NT2/D1 (cell line): ENCODE measurements at regions not wholly inside any gene's neighbourhood (a gene's known extent, or its start where the extent isn't known, plus 50 kb on each side); places are given as distances from the start of the nearest gene placed in this dataset.

Experiments used
- SUZ12 ChIP-seq: IDR thresholded peaks from 2 replicates; pipeline ENCODE4 v1.6.1; 2011; ENCODE audit not compliant: insufficient read length, insufficient read depth; ENCODE audit errors: extremely low read depth
- YY1 ChIP-seq: IDR thresholded peaks from 2 replicates; pipeline ENCODE4 v1.6.1; 2011; ENCODE audit not compliant: insufficient read length, insufficient read depth
- ZNF274 ChIP-seq: IDR thresholded peaks from 2 replicates; pipeline ENCODE4 v1.6.1; 2011; ENCODE audit warnings: mild to moderate bottlenecking, low read depth, low read length

- TF ChIP-seq YY1 (no peak), SUZ12 (no peak), ZNF274 (no peak)
Observed at GRCh38 chr4:18535948-18536347, 514.4 kb upstream of the LCORL start.
